ENCODE measurements at regions not wholly inside any gene's neighbourhood (a gene's known extent, or its start where the extent isn't known, plus 50 kb on each side); places are given as distances from the start of the nearest gene placed in this dataset.
"Not testable (repeated sequence)": the region's sequence is repeated elsewhere in the genome, so short reads cannot be mapped to it uniquely, and the experiment has no call there.

GRCh38 chr9:68593760-68594159, 53.1 kb upstream of the TMEM252 start:
- H3K9me3 Mint-ChIP-seq (ENCODE audit: low read depth); H3K4me3 Mint-ChIP-seq (ENCODE audit: low read depth); H3K36me3 Mint-ChIP-seq (ENCODE audit: insufficient read depth); H3K27me3 Mint-ChIP-seq; H3K27ac Mint-ChIP-seq; H3K4me1 Mint-ChIP-seq (ENCODE audit: low read depth); DNase-seq (ENCODE audit: low spot score, unreplicated experiment): not testable (repeated sequence)

- H3K36me3 Mint-ChIP-seq (ENCODE audit: insufficient read depth): no peaks in the 10 kb centered on the region
- no peak overlapping the region for H3K4me3 Mint-ChIP-seq (ENCODE audit: low read depth)
- H3K9me3 Mint-ChIP-seq (ENCODE audit: low read depth): no peaks in the 10 kb centered on the region
- H3K4me1 Mint-ChIP-seq (ENCODE audit: low read depth): no peaks in the 10 kb centered on the region
- H3K27me3 Mint-ChIP-seq: no peaks in the 10 kb centered on the region
- TF ChIP-seq CTCF (IDR thresholded peaks at IDR 0.05; ENCODE audit: unreplicated experiment): no peak
- DNase-seq (ENCODE audit: low spot score, unreplicated experiment): no peak
- no peak overlapping the region for H3K27ac Mint-ChIP-seq
Measured at GRCh38 chr9:68595868-68596267, 55.2 kb upstream of the TMEM252 start.

GRCh38 chr9:68597362-68597997, 56.8 kb upstream of the TMEM252 start:
- DNase-seq (ENCODE audit: low spot score, unreplicated experiment): no peak
- no peaks in the 10 kb centered on the region for H3K36me3 Mint-ChIP-seq (ENCODE audit: insufficient read depth)
- H3K4me3 Mint-ChIP-seq (ENCODE audit: low read depth): no peak overlapping the region
- no peaks in the 10 kb centered on the region for H3K9me3 Mint-ChIP-seq (ENCODE audit: low read depth)
- no peaks in the 10 kb centered on the region for H3K4me1 Mint-ChIP-seq (ENCODE audit: low read depth)
- no peak overlapping the region for H3K27ac Mint-ChIP-seq
- no peaks in the 10 kb centered on the region for H3K27me3 Mint-ChIP-seq
- TF ChIP-seq CTCF (IDR thresholded peaks at IDR 0.05; ENCODE audit: unreplicated experiment): no peak

GRCh38 chr9:68599826-68600225, 59.1 kb upstream of the TMEM252 start:
- Mint-ChIP-seq H3K36me3 (ENCODE audit: insufficient read depth) (no peaks in the 10 kb centered on the region), H3K4me3 (ENCODE audit: low read depth) (no peak overlapping the region), H3K9me3 (ENCODE audit: low read depth) (no peaks in the 10 kb centered on the region), H3K27ac (no peak overlapping the region), H3K27me3 (peaks cover 3% of the 10 kb centered on the region), H3K4me1 (ENCODE audit: low read depth) (peaks cover 3% of the 10 kb centered on the region)
- no peak for TF ChIP-seq CTCF (IDR thresholded peaks at IDR 0.05; ENCODE audit: unreplicated experiment)
- no peak for DNase-seq (ENCODE audit: low spot score, unreplicated experiment)

GRCh38 chr9:68601081-68601480, 60.4 kb upstream of the TMEM252 start:
- Mint-ChIP-seq H3K4me1 (ENCODE audit: low read depth) (peaks cover 3% of the 10 kb centered on the region), H3K27ac (no peak overlapping the region), H3K4me3 (ENCODE audit: low read depth) (no peak overlapping the region), H3K27me3 (peaks cover 3% of the 10 kb centered on the region), H3K36me3 (ENCODE audit: insufficient read depth) (no peaks in the 10 kb centered on the region), H3K9me3 (ENCODE audit: low read depth) (no peaks in the 10 kb centered on the region)
- no peak for TF ChIP-seq CTCF (IDR thresholded peaks at IDR 0.05; ENCODE audit: unreplicated experiment)
- DNase-seq (ENCODE audit: low spot score, unreplicated experiment): no peak

- no peak overlapping the region for H3K27ac Mint-ChIP-seq
- TF ChIP-seq CTCF (IDR thresholded peaks at IDR 0.05; ENCODE audit: unreplicated experiment): no peak
- H3K9me3 Mint-ChIP-seq (ENCODE audit: low read depth): no peaks in the 10 kb centered on the region
- H3K4me3 Mint-ChIP-seq (ENCODE audit: low read depth): no peak overlapping the region
- peaks cover 7% of the 10 kb centered on the region for H3K27me3 Mint-ChIP-seq
- H3K4me1 Mint-ChIP-seq (ENCODE audit: low read depth): peaks cover 3% of the 10 kb centered on the region
- DNase-seq (ENCODE audit: low spot score, unreplicated experiment): no peak
- no peaks in the 10 kb centered on the region for H3K36me3 Mint-ChIP-seq (ENCODE audit: insufficient read depth)
Measured at GRCh38 chr9:68603371-68603770, 62.7 kb upstream of the TMEM252 start.
